ENCODE measurements at regions not wholly inside any gene's neighbourhood (a gene's known extent, or its start where the extent isn't known, plus 50 kb on each side); places are given as distances from the start of the nearest gene placed in this dataset.

DNA sequence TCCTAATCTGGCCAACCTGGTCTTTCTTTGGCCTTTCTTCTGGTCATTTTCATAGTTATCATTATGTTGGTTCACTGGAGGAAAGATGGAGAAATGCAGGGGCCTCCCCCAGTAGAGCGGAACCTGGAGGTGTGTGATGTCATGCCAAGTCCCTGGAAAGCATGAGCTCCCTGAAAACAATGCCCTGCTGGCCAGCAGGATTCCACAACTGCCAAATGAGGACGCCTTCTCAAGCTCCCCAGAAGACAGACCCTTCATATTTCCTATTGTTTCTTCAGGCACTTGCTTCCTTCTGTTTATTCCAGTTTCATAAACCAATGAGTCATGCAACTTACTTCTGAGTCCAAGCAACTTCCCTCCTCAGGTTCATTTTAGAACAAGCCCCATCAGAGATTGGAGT, 339.0 kb downstream of the GATA3 start:
- TF ChIP-seq, protein P1, sequence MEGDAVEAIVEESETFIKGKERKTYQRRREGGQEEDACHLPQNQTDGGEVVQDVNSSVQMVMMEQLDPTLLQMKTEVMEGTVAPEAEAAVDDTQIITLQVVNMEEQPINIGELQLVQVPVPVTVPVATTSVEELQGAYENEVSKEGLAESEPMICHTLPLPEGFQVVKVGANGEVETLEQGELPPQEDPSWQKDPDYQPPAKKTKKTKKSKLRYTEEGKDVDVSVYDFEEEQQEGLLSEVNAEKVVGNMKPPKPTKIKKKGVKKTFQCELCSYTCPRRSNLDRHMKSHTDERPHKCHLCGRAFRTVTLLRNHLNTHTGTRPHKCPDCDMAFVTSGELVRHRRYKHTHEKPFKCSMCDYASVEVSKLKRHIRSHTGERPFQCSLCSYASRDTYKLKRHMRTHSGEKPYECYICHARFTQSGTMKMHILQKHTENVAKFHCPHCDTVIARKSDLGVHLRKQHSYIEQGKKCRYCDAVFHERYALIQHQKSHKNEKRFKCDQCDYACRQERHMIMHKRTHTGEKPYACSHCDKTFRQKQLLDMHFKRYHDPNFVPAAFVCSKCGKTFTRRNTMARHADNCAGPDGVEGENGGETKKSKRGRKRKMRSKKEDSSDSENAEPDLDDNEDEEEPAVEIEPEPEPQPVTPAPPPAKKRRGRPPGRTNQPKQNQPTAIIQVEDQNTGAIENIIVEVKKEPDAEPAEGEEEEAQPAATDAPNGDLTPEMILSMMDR (IDR thresholded peaks at IDR 0.05; ENCODE audit: borderline replicate concordance, insufficient read depth, low read depth, low read length): no peak
- no peak overlapping the region for H3K4me3 ChIP-seq (ENCODE audit: low read depth, low read length)

DNA sequence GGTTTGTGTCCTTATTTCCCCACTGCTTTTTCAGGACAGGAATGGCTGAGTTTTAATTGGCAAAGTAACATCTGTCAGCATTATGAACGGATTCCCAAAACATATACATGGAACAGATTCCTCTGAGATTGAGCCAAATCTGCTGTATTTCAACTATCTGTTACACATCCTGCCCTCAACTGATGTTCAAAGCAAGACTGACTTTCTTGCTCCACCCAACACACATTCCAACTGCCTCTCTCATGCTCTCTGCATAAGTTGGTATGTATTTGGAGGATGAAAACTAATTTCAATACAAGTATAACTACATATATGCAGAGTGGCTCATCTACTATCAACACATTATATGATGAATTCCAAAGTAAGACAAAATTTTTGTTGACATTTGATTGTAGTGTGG, 342.2 kb downstream of the GATA3 start:
- H3K4me3 ChIP-seq (ENCODE audit: low read depth, low read length): no peak overlapping the region
- TF ChIP-seq, protein P1 (IDR thresholded peaks at IDR 0.05; ENCODE audit: borderline replicate concordance, insufficient read depth, low read depth, low read length): no peak

- TF ChIP-seq, protein P1 (IDR thresholded peaks at IDR 0.05; ENCODE audit: borderline replicate concordance, insufficient read depth, low read depth, low read length): no peak
- no peak overlapping the region for H3K4me3 ChIP-seq (ENCODE audit: low read depth, low read length)
These were observed 344.3 kb downstream of the GATA3 start for GRCh38 chr10:8398771-8399170.

GRCh38 chr10:8400151-8400550, 345.7 kb downstream of the GATA3 start:
- H3K4me3 ChIP-seq (ENCODE audit: low read depth, low read length): no peak overlapping the region

DNA sequence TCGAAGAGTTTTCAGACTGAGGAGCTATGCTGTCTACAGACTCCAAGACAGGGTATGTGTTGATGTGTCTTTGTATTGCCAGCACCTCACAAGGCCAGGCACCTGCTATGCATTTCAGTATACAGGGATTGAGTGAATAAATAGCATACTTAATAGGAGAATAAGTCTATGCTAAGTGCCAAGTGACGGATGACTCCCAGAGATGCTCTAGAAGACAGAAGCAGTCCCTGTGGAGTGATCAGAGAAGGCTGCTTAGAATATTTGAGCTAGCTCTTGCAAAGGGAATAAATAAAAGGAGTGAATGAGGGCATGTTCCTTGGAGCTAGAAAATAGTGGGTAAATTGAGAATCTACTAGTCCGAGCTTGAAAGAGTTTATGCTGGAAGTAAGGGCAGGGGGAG, 346.4 kb downstream of the GATA3 start:
- H3K4me3 ChIP-seq (ENCODE audit: low read depth, low read length): no peak overlapping the region
- TF ChIP-seq, protein P1 (IDR thresholded peaks at IDR 0.05; ENCODE audit: borderline replicate concordance, insufficient read depth, low read depth, low read length): no peak

More at GRCh38 chr10:8400151-8400550, 345.7 kb downstream of the GATA3 start:
- TF ChIP-seq, protein P1 (IDR thresholded peaks at IDR 0.05; ENCODE audit: borderline replicate concordance, insufficient read depth, low read depth, low read length): no peak

- TF ChIP-seq, protein P1 (IDR thresholded peaks at IDR 0.05; ENCODE audit: borderline replicate concordance, insufficient read depth, low read depth, low read length): no peak
- H3K4me3 ChIP-seq (ENCODE audit: low read depth, low read length): no peak overlapping the region
These were observed 347.0 kb downstream of the GATA3 start for GRCh38 chr10:8401531-8401930.

GRCh38 chr10:8402576-8402975, 348.1 kb downstream of the GATA3 start:
- H3K4me3 ChIP-seq (ENCODE audit: low read depth, low read length): no peak overlapping the region
- TF ChIP-seq, protein P1 (IDR thresholded peaks at IDR 0.05; ENCODE audit: borderline replicate concordance, insufficient read depth, low read depth, low read length): no peak

Data from GM12875 (cell line).